ENCODE measurements at regions not wholly inside any gene's neighbourhood (a gene's known extent, or its start where the extent isn't known, plus 50 kb on each side); places are given as distances from the start of the nearest gene placed in this dataset.

DNA sequence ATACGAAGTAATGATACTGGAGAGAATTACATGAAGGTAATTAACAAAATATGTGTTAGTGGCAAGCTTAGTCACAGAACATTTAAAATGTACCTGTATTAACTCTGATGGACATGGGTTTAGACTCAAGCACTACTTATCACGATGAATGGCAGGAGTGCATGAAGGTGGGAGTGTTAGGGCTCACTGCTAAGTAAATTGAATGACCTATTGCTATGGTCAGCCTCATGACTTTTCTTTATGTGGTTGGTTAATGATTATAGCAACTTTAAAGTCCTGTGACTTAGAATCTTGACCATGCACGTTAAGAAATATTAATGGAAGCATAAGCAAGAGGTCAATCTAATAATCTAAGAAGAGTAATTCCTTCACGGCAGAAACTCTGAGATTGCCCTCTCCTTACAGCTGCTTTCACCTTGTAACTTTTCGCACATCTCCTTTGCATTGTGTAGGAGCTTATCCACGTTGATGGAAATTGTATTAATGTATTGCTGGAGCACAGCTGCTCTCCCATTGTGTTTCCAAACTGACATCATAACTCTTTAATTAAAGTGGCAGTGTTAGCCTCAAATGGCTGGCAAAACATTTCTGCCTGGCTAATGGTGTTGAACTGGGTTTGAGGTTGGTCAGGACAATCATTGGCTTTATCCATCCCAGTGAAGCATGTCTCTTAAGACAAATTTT is 114.5 kb downstream of the RXFP2 start:
- ChIA-PET CTCF (no interaction called here), POLR2A (no interaction called here)
- H3K9me3 ChIP-seq, result no peaks in the 10 kb centered on the region
- intact Hi-C loops (cut with micrococcal nuclease; ENCODE audit: unreplicated experiment), result no loop called here
- TF ChIP-seq, protein P1, sequence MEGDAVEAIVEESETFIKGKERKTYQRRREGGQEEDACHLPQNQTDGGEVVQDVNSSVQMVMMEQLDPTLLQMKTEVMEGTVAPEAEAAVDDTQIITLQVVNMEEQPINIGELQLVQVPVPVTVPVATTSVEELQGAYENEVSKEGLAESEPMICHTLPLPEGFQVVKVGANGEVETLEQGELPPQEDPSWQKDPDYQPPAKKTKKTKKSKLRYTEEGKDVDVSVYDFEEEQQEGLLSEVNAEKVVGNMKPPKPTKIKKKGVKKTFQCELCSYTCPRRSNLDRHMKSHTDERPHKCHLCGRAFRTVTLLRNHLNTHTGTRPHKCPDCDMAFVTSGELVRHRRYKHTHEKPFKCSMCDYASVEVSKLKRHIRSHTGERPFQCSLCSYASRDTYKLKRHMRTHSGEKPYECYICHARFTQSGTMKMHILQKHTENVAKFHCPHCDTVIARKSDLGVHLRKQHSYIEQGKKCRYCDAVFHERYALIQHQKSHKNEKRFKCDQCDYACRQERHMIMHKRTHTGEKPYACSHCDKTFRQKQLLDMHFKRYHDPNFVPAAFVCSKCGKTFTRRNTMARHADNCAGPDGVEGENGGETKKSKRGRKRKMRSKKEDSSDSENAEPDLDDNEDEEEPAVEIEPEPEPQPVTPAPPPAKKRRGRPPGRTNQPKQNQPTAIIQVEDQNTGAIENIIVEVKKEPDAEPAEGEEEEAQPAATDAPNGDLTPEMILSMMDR (IDR thresholded peaks at IDR 0.05; ENCODE audit: insufficient read depth in 1 of 2, low read depth in 1 of 2, low read length in 1 of 2, severe bottlenecking in 1 of 2, unreplicated experiment in 1 of 2), result no peak
- no peak overlapping the region for H3K4me3 ChIP-seq (ENCODE audit: low read depth, low read length)
- Mint-ChIP-seq H3K27ac (ENCODE audit: unreplicated experiment) (no peak overlapping the region), H3K27me3 (ENCODE audit: insufficient read depth, unreplicated experiment) (peaks cover 32% of the 10 kb centered on the region), H3K36me3 (ENCODE audit: insufficient read depth, unreplicated experiment) (no peaks in the 10 kb centered on the region), H3K9me3 (ENCODE audit: unreplicated experiment) (no peaks in the 10 kb centered on the region), H3K4me1 (ENCODE audit: low read depth, unreplicated experiment) (peaks cover 5% of the 10 kb centered on the region), H3K4me3 (ENCODE audit: unreplicated experiment) (no peak overlapping the region)
- no TSS peak for BruUV-seq (replicated peaks)
- H3K27me3 ChIP-seq (replicated peaks; ENCODE audit: control insufficient read depth, insufficient read depth, low read length), result peaks cover 2% of the 10 kb centered on the region; the same call in 1 of the 2 replicates
- no peaks in the 10 kb centered on the region for H3K4me1 ChIP-seq
- DNase-seq, result no peak
- H3K36me3 ChIP-seq (ENCODE audit: control insufficient read depth, insufficient read depth, low read length), result no peaks in the 10 kb centered on the region

DNA sequence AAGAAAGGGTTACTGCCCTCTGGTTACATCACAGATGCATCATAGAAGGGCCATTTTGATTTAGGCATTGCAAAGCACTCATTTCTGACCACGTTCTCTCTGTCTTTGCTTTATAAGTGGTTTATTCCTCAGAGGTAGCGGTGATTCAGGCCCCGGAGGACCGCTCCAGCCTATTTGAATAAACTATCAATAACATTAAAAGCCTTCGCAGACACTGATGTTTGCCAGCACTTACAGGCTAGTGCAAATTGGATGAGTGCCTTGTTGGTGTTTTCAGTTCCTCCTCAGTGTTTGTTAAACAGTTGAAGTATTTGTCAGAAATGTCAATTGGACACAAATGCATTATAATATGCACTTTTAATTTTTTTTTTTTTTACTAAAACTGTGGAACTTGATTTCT is 120.2 kb downstream of the RXFP2 start:
- ChIA-PET POLR2A (no interaction called here), CTCF (no interaction called here)
- H3K36me3 ChIP-seq (ENCODE audit: control insufficient read depth, insufficient read depth, low read length), result no peaks in the 10 kb centered on the region
- Mint-ChIP-seq H3K36me3 (ENCODE audit: insufficient read depth, unreplicated experiment) (no peaks in the 10 kb centered on the region), H3K27me3 (ENCODE audit: insufficient read depth, unreplicated experiment) (peaks cover 27% of the 10 kb centered on the region), H3K27ac (ENCODE audit: unreplicated experiment) (no peak overlapping the region), H3K9me3 (ENCODE audit: unreplicated experiment) (no peaks in the 10 kb centered on the region), H3K4me3 (ENCODE audit: unreplicated experiment) (no peak overlapping the region), H3K4me1 (ENCODE audit: low read depth, unreplicated experiment) (no peaks in the 10 kb centered on the region)
- H3K9me3 ChIP-seq, result no peaks in the 10 kb centered on the region
- H3K4me1 ChIP-seq, result no peaks in the 10 kb centered on the region
- no TSS peak for BruUV-seq (replicated peaks)
- intact Hi-C loops (cut with micrococcal nuclease; ENCODE audit: unreplicated experiment), result no loop called here
- no peak for DNase-seq
- H3K27me3 ChIP-seq (replicated peaks; ENCODE audit: control insufficient read depth, insufficient read depth, low read length), result no peaks in the 10 kb centered on the region; the same call in 1 of the 2 replicates
- TF ChIP-seq, protein P1 (IDR thresholded peaks at IDR 0.05; ENCODE audit: insufficient read depth in 1 of 2, low read depth in 1 of 2, low read length in 1 of 2, severe bottlenecking in 1 of 2, unreplicated experiment in 1 of 2), result no peak
- no peak overlapping the region for H3K4me3 ChIP-seq (ENCODE audit: low read depth, low read length)

DNA sequence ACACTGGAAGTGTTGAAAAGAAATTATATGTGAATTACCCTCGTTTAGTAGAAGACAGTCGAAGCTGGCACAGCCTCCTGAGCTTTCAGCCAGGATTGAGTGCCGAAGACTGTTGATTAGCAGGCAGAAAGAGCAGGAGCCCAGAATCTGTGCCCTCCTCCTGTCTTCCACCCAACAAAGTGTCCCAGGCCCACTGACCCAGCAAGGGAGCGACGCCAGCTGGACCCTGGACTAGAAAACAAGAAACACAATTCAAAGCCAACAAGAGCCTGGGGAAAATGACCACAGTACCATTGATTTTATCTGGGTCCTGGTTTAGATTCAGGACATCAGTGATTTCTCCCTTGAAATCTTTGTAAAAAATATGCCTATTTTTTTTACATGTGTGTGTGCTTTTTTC is 120.7 kb downstream of the RXFP2 start:
- no TSS peak for BruUV-seq (replicated peaks)
- CTCF ChIA-PET, result no interaction called here
- H3K36me3 Mint-ChIP-seq (ENCODE audit: insufficient read depth, unreplicated experiment), result no peaks in the 10 kb centered on the region

More for the DNA sequence above, 120.7 kb downstream of the RXFP2 start:
- POLR2A ChIA-PET, result no interaction called here
- no peaks in the 10 kb centered on the region; the same call in 1 of the 2 replicates for H3K27me3 ChIP-seq (replicated peaks; ENCODE audit: control insufficient read depth, insufficient read depth, low read length)
- no peaks in the 10 kb centered on the region for H3K36me3 ChIP-seq (ENCODE audit: control insufficient read depth, insufficient read depth, low read length)
- no peaks in the 10 kb centered on the region for H3K9me3 Mint-ChIP-seq (ENCODE audit: unreplicated experiment)
- TF ChIP-seq, protein P1 (IDR thresholded peaks at IDR 0.05; ENCODE audit: insufficient read depth in 1 of 2, low read depth in 1 of 2, low read length in 1 of 2, severe bottlenecking in 1 of 2, unreplicated experiment in 1 of 2), result no peak
- H3K4me3 ChIP-seq (ENCODE audit: low read depth, low read length), result no peak overlapping the region
- H3K4me3 Mint-ChIP-seq (ENCODE audit: unreplicated experiment), result no peak overlapping the region
- H3K4me1 Mint-ChIP-seq (ENCODE audit: low read depth, unreplicated experiment), result no peaks in the 10 kb centered on the region
- DNase-seq, result no peak
- H3K27me3 Mint-ChIP-seq (ENCODE audit: insufficient read depth, unreplicated experiment), result peaks cover 27% of the 10 kb centered on the region
- H3K27ac Mint-ChIP-seq (ENCODE audit: unreplicated experiment), result no peak overlapping the region
- intact Hi-C loops (cut with micrococcal nuclease; ENCODE audit: unreplicated experiment), result no loop called here
- H3K9me3 ChIP-seq, result no peaks in the 10 kb centered on the region
- no peaks in the 10 kb centered on the region for H3K4me1 ChIP-seq

All from Caco-2 (cell line).